Liver (tissue), 3 donors: ENCODE measurements at regions not wholly inside any gene's neighbourhood (a gene's known extent, or its start where the extent isn't known, plus 50 kb on each side); places are given as distances from the start of the nearest gene placed in this dataset.

Experiments used
- GABPA ChIP-seq, 2 donors: IDR thresholded peaks in 1 of 2; conservative IDR thresholded peaks in 1 of 2; 2 replicates each; pipeline ENCODE4 v1.6.1; 2016; ENCODE audit warnings: antibody characterized with exemption in 2 of 2, mild to moderate bottlenecking in 1 of 2, moderate library complexity in 1 of 2
- JUND ChIP-seq, 2 donors: IDR thresholded peaks; 2 replicates each; pipeline ENCODE4 v1.6.1; 2016; ENCODE audit warnings: antibody characterized with exemption in 2 of 2
- RAD21 ChIP-seq, 2 donors: IDR thresholded peaks; 2 replicates each; pipeline ENCODE4 v1.6.1; 2016; ENCODE audit warnings: antibody characterized with exemption in 2 of 2, mild to moderate bottlenecking in 2 of 2
- RXRA ChIP-seq, 2 donors: IDR thresholded peaks; 2 replicates each; pipeline ENCODE4 v1.6.1; 2017 to 2018; ENCODE audit warnings: antibody characterized with exemption in 2 of 2, mild to moderate bottlenecking in 1 of 2
- SP1 ChIP-seq: IDR thresholded peaks from 2 replicates; pipeline ENCODE4 v1.6.1; 2018; ENCODE audit warnings: antibody characterized with exemption, mild to moderate bottlenecking
- TF ChIP-seq, protein P1 (sequence below): IDR thresholded peaks from 2 replicates; pipeline ENCODE4 v1.6.1; 2016; ENCODE audit warnings: antibody characterized with exemption
- TF ChIP-seq, protein P2 (sequence below): fragments of 150-350 bp; IDR thresholded peaks from 2 replicates; pipeline ENCODE4 v1.5.1; 2017; ENCODE audit warnings: improper control_type of control experiment, low read depth, low read length; ENCODE audit not compliant: missing input control
- TF ChIP-seq, protein P3 (sequence below): IDR thresholded peaks from 2 replicates; pipeline ENCODE4 v1.6.1; 2016; ENCODE audit warnings: antibody characterized with exemption
- TF ChIP-seq, protein P4 (sequence below): IDR thresholded peaks from 2 replicates; pipeline ENCODE4 v1.6.1; 2016; ENCODE audit warnings: antibody characterized with exemption
- TF ChIP-seq, protein P5 (sequence below): IDR thresholded peaks from 2 replicates; pipeline ENCODE4 v1.6.1; 2016; ENCODE audit warnings: antibody characterized with exemption, mild to moderate bottlenecking
- donor health status: healthy.
- donor health status: healthy.

DNA sequence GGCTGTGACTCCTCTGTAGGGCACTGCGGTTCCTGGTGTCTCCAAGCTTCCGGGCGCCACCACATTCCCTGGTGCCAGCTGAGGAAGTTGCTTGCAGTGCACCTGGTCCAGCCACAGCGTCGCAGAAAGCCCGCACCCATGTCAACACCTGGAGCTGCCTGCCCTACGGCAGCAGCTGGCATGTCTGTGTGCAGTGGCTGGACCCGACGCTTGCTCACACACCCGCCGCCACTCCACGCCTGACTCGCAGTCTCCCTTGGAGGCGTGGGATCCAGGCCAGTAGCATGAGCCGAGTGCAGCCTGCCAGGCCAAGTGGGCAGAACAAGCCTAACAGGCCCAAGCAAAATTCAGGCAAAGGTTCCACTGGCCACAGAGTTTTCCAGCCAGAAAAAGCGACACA is 118.1 kb upstream of the PHF14 start:
- TF ChIP-seq, protein P1, sequence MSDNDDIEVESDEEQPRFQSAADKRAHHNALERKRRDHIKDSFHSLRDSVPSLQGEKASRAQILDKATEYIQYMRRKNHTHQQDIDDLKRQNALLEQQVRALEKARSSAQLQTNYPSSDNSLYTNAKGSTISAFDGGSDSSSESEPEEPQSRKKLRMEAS, result no peak
- TF ChIP-seq, protein P2, sequence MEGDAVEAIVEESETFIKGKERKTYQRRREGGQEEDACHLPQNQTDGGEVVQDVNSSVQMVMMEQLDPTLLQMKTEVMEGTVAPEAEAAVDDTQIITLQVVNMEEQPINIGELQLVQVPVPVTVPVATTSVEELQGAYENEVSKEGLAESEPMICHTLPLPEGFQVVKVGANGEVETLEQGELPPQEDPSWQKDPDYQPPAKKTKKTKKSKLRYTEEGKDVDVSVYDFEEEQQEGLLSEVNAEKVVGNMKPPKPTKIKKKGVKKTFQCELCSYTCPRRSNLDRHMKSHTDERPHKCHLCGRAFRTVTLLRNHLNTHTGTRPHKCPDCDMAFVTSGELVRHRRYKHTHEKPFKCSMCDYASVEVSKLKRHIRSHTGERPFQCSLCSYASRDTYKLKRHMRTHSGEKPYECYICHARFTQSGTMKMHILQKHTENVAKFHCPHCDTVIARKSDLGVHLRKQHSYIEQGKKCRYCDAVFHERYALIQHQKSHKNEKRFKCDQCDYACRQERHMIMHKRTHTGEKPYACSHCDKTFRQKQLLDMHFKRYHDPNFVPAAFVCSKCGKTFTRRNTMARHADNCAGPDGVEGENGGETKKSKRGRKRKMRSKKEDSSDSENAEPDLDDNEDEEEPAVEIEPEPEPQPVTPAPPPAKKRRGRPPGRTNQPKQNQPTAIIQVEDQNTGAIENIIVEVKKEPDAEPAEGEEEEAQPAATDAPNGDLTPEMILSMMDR, result no peak
- TF ChIP-seq, protein P3, sequence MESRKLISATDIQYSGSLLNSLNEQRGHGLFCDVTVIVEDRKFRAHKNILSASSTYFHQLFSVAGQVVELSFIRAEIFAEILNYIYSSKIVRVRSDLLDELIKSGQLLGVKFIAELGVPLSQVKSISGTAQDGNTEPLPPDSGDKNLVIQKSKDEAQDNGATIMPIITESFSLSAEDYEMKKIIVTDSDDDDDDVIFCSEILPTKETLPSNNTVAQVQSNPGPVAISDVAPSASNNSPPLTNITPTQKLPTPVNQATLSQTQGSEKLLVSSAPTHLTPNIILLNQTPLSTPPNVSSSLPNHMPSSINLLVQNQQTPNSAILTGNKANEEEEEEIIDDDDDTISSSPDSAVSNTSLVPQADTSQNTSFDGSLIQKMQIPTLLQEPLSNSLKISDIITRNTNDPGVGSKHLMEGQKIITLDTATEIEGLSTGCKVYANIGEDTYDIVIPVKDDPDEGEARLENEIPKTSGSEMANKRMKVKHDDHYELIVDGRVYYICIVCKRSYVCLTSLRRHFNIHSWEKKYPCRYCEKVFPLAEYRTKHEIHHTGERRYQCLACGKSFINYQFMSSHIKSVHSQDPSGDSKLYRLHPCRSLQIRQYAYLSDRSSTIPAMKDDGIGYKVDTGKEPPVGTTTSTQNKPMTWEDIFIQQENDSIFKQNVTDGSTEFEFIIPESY, result no peak
- TF ChIP-seq, protein P4, sequence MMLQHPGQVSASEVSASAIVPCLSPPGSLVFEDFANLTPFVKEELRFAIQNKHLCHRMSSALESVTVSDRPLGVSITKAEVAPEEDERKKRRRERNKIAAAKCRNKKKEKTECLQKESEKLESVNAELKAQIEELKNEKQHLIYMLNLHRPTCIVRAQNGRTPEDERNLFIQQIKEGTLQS, result no peak
- no peak for TF ChIP-seq GABPA (IDR thresholded peaks at IDR 0.05 in 1 of 2, conservative IDR thresholded peaks at IDR 0.05 in 1 of 2)
- TF ChIP-seq, protein P5, sequence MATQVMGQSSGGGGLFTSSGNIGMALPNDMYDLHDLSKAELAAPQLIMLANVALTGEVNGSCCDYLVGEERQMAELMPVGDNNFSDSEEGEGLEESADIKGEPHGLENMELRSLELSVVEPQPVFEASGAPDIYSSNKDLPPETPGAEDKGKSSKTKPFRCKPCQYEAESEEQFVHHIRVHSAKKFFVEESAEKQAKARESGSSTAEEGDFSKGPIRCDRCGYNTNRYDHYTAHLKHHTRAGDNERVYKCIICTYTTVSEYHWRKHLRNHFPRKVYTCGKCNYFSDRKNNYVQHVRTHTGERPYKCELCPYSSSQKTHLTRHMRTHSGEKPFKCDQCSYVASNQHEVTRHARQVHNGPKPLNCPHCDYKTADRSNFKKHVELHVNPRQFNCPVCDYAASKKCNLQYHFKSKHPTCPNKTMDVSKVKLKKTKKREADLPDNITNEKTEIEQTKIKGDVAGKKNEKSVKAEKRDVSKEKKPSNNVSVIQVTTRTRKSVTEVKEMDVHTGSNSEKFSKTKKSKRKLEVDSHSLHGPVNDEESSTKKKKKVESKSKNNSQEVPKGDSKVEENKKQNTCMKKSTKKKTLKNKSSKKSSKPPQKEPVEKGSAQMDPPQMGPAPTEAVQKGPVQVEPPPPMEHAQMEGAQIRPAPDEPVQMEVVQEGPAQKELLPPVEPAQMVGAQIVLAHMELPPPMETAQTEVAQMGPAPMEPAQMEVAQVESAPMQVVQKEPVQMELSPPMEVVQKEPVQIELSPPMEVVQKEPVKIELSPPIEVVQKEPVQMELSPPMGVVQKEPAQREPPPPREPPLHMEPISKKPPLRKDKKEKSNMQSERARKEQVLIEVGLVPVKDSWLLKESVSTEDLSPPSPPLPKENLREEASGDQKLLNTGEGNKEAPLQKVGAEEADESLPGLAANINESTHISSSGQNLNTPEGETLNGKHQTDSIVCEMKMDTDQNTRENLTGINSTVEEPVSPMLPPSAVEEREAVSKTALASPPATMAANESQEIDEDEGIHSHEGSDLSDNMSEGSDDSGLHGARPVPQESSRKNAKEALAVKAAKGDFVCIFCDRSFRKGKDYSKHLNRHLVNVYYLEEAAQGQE, result no peak
- no peak for TF ChIP-seq SP1
- TF ChIP-seq JUND (IDR thresholded peaks at IDR 0.05), result no peak
- TF ChIP-seq RAD21 (IDR thresholded peaks at IDR 0.05), result no peak
- TF ChIP-seq RXRA (IDR thresholded peaks at IDR 0.05), result no peak
